GM23338 (cell line): ENCODE measurements at regions not wholly inside any gene's neighbourhood (a gene's known extent, or its start where the extent isn't known, plus 50 kb on each side); places are given as distances from the start of the nearest gene placed in this dataset.

Experiments
- ATAC-seq: fragments of 200-7000 bp; cut with Tn5 transposase; 3 replicates; pipeline ENCODE4 v1.9.1; 2020
- DNase-seq: peaks from one replicate; pipeline ENCODE4 v3.0.0-alpha.2; 2015; ENCODE audit warnings: low spot score
- H2AFZ ChIP-seq: fragments of 200-600 bp; sonication (generic); 2 replicates; pipeline ENCODE4 v1.8.0; 2016; ENCODE audit warnings: antibody characterized with exemption, mild to moderate bottlenecking, moderate library complexity
- H3F3A ChIP-seq: fragments of 200-600 bp; sonication (generic); replicated peaks from 2 replicates; pipeline ENCODE4 v1.8.0; 2017; ENCODE audit warnings: antibody characterized with exemption, mixed run types, low read depth
- H3K27ac ChIP-seq: fragments of 200-600 bp; sonication (generic); 2 replicates; pipeline ENCODE4 v1.6.1; 2016; ENCODE audit warnings: low read depth
- H3K27me3 ChIP-seq: fragments of 200-600 bp; sonication (generic); 2 replicates; pipeline ENCODE4 v1.8.0; 2016; ENCODE audit warnings: mild to moderate bottlenecking, mixed run types, moderate library complexity; ENCODE audit not compliant: insufficient read depth
- H3K36me3 ChIP-seq: fragments of 200-600 bp; sonication (generic); 2 replicates; pipeline ENCODE4 v1.8.0; 2016; ENCODE audit warnings: mild to moderate bottlenecking; ENCODE audit not compliant: insufficient read depth
- H3K4me1 ChIP-seq: fragments of 200-600 bp; sonication (generic); 2 replicates; pipeline ENCODE4 v1.8.0; 2016; ENCODE audit warnings: mild to moderate bottlenecking, moderate library complexity; ENCODE audit not compliant: insufficient read depth
- H3K4me2 ChIP-seq: fragments of 200-600 bp; sonication (generic); 2 replicates; pipeline ENCODE4 v1.7.1; 2017; ENCODE audit warnings: mixed run types
- H3K4me3 ChIP-seq: fragments of 200-600 bp; sonication (generic); 2 replicates; pipeline ENCODE4 v1.6.1; 2016; ENCODE audit warnings: mixed run types
- H3K79me2 ChIP-seq: fragments of 200-600 bp; sonication (generic); replicated peaks from 2 replicates; pipeline ENCODE4 v1.8.0; 2017; ENCODE audit warnings: mild to moderate bottlenecking; ENCODE audit not compliant: insufficient read depth
- H3K9me2 ChIP-seq: fragments of 200-600 bp; sonication (generic); 2 replicates; pipeline ENCODE4 v1.8.0; 2017; ENCODE audit not compliant: insufficient read depth
- H4K20me1 ChIP-seq: fragments of 200-600 bp; sonication (generic); replicated peaks from 2 replicates; pipeline ENCODE4 v1.8.0; 2017; ENCODE audit warnings: mild to moderate bottlenecking; ENCODE audit not compliant: insufficient read depth
- H3K27ac Mint-ChIP-seq: 2 replicates; pipeline ENCODE4 v1.8.0; 2020; ENCODE audit warnings: inconsistent platforms, mild to moderate bottlenecking, moderate library complexity, mixed read lengths
- H3K27me3 Mint-ChIP-seq: 3 replicates; pipeline ENCODE4 v1.8.0; 2022; ENCODE audit warnings: low read depth, mild to moderate bottlenecking, moderate library complexity, mixed read lengths, inconsistent platforms; ENCODE audit not compliant: insufficient read depth, poor library complexity
- H3K36me3 Mint-ChIP-seq: 3 replicates; pipeline ENCODE4 v1.8.0; 2021; ENCODE audit warnings: low read depth, mild to moderate bottlenecking, inconsistent platforms, moderate library complexity, mixed read lengths
- H3K4me1 Mint-ChIP-seq: 3 replicates; pipeline ENCODE4 v1.8.0; 2020; ENCODE audit warnings: mild to moderate bottlenecking, inconsistent platforms, mixed read lengths
- H3K4me3 Mint-ChIP-seq: 3 replicates; pipeline ENCODE4 v1.8.0; 2021; ENCODE audit warnings: moderate library complexity, mild to moderate bottlenecking, inconsistent platforms, mixed read lengths
- H3K9me3 Mint-ChIP-seq: 3 replicates; pipeline ENCODE4 v1.8.0; 2020; ENCODE audit warnings: moderate library complexity, mild to moderate bottlenecking, inconsistent platforms, mixed read lengths
- CREB1 ChIP-seq: fragments of 250-450 bp; sonication (Bioruptor Pico); IDR thresholded peaks from 2 replicates; pipeline ENCODE4 v1.5.0; 2020; ENCODE audit warnings: low read depth, mild to moderate bottlenecking, moderate library complexity
- CTCF ChIP-seq, 2 experiments: fragments of 200-600 bp in 1 of 2; sonication (generic) in 1 of 2; conservative IDR thresholded peaks; 2 replicates each; pipeline versions ENCODE4 v1.5.1 to v1.6.1; 2016 to 2017; ENCODE audit warnings: antibody characterized with exemption in 2 of 2, low read depth in 2 of 2, mild to moderate bottlenecking in 2 of 2, moderate library complexity in 1 of 2
- EZH2 ChIP-seq: fragments of 200-600 bp; sonication (generic); IDR thresholded peaks from one replicate; pipeline ENCODE4 v1.8.0; 2017; ENCODE audit warnings: antibody characterized with exemption, mild to moderate bottlenecking, low read depth; ENCODE audit not compliant: unreplicated experiment
- EZH2phosphoT487 ChIP-seq: fragments of 200-600 bp; sonication (generic); IDR thresholded peaks from one replicate; pipeline ENCODE4 v1.8.1; 2018; ENCODE audit warnings: antibody characterized with exemption; ENCODE audit not compliant: unreplicated experiment
- JUNB ChIP-seq: IDR thresholded peaks from one replicate; pipeline ENCODE4 v1.6.1; 2016; ENCODE audit warnings: antibody characterized with exemption; ENCODE audit not compliant: unreplicated experiment
- NANOG ChIP-seq: IDR thresholded peaks from 2 replicates; pipeline ENCODE4 v1.6.1; 2016; ENCODE audit warnings: antibody characterized with exemption, borderline replicate concordance
- POLR2AphosphoS5 ChIP-seq: IDR thresholded peaks from 2 replicates; pipeline ENCODE4 v1.6.1; 2016; ENCODE audit warnings: antibody characterized with exemption, low read depth
- STAT1 ChIP-seq: IDR thresholded peaks from one replicate; pipeline ENCODE4 v1.6.1; 2016; ENCODE audit warnings: antibody characterized with exemption; ENCODE audit not compliant: unreplicated experiment
- TF ChIP-seq, protein P1 (sequence below): IDR thresholded peaks from 2 replicates; pipeline ENCODE4 v1.6.1; 2016; ENCODE audit warnings: antibody characterized with exemption
- TF ChIP-seq, protein P2 (sequence below): IDR thresholded peaks from one replicate; pipeline ENCODE4 v1.6.1; 2018; ENCODE audit warnings: antibody characterized with exemption; ENCODE audit not compliant: unreplicated experiment

- H3K4me1 ChIP-seq, result no peaks in the 10 kb centered on the region
- H3K9me2 ChIP-seq, result no peaks in the 10 kb centered on the region
- no peak overlapping the region for H3K4me2 ChIP-seq
- no peak overlapping the region for H2AFZ ChIP-seq
- H3K27me3 Mint-ChIP-seq, result no peaks in the 10 kb centered on the region
- DNase-seq (no peak), ATAC-seq (no peak)
- H3K4me3 ChIP-seq, result no peak overlapping the region
- peaks cover 71% of the 10 kb centered on the region for H3K9me3 Mint-ChIP-seq
- no peak overlapping the region for H3K4me3 Mint-ChIP-seq
- H3K79me2 ChIP-seq, result no peaks in the 10 kb centered on the region
- H4K20me1 ChIP-seq, result no peaks in the 10 kb centered on the region
- no peaks in the 10 kb centered on the region for H3K4me1 Mint-ChIP-seq
- H3K36me3 Mint-ChIP-seq, result no peaks in the 10 kb centered on the region
- no peak overlapping the region for H3K27ac Mint-ChIP-seq
- no peaks in the 10 kb centered on the region for H3K36me3 ChIP-seq
- no peak overlapping the region for H3K27ac ChIP-seq
- no peaks in the 10 kb centered on the region for H3F3A ChIP-seq
- TF ChIP-seq CTCF (conservative IDR thresholded peaks at IDR 0.05; ENCODE audit: low read depth in 2 of 2) (no peak), CREB1 (CRISPR knock-in tag) (no peak), JUNB (no peak), STAT1 (no peak)
- TF ChIP-seq, protein P1, sequence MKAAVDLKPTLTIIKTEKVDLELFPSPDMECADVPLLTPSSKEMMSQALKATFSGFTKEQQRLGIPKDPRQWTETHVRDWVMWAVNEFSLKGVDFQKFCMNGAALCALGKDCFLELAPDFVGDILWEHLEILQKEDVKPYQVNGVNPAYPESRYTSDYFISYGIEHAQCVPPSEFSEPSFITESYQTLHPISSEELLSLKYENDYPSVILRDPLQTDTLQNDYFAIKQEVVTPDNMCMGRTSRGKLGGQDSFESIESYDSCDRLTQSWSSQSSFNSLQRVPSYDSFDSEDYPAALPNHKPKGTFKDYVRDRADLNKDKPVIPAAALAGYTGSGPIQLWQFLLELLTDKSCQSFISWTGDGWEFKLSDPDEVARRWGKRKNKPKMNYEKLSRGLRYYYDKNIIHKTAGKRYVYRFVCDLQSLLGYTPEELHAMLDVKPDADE, result no peak
- H3K27me3 ChIP-seq, result no peaks in the 10 kb centered on the region
Measured at GRCh38 chr2:6254441-6254840, 562.3 kb downstream of the SOX11 start.

DNA sequence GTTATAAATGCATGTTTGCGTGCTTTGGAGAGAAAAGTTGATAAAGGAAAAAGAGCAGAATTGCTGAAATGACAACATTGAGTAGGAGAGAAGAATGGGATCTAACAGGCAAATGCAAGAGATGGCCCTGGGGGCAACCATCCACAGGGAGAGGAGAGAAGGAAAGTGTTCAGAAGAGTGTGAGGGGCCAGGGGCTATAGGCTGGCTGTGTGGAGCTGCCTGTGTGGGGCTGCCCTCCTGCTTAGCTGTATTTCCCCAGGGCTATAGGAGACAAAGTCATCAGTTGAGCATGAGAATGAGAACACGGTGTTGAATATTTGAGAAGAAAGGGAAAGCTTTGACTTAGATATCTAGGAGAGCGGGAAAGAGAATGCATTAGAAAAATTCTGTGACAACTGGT, 572.0 kb downstream of the SOX11 start:
- ATAC-seq, result no peak
- H3K4me3 Mint-ChIP-seq, result no peak overlapping the region
- H3K36me3 Mint-ChIP-seq, result peaks cover 8% of the 10 kb centered on the region; the same call in 2 of the 3 replicates
- no peaks in the 10 kb centered on the region for H3K4me1 Mint-ChIP-seq
- Histone ChIP-seq H3F3A (no peaks in the 10 kb centered on the region), H3K27me3 (no peaks in the 10 kb centered on the region), H3K4me1 (no peaks in the 10 kb centered on the region), H2AFZ (no peak overlapping the region), H3K4me2 (no peak overlapping the region), H3K79me2 (no peaks in the 10 kb centered on the region), H4K20me1 (no peaks in the 10 kb centered on the region), H3K9me2 (no peaks in the 10 kb centered on the region), H3K4me3 (no peak overlapping the region), H3K27ac (no peak overlapping the region), H3K36me3 (no peaks in the 10 kb centered on the region)
- no peak for DNase-seq
- no peak for TF ChIP-seq CTCF (conservative IDR thresholded peaks at IDR 0.05; ENCODE audit: low read depth in 2 of 2)
- H3K27ac Mint-ChIP-seq, result no peak overlapping the region
- peaks cover 4% of the 10 kb centered on the region for H3K27me3 Mint-ChIP-seq
- peaks cover 43% of the 10 kb centered on the region for H3K9me3 Mint-ChIP-seq

DNA sequence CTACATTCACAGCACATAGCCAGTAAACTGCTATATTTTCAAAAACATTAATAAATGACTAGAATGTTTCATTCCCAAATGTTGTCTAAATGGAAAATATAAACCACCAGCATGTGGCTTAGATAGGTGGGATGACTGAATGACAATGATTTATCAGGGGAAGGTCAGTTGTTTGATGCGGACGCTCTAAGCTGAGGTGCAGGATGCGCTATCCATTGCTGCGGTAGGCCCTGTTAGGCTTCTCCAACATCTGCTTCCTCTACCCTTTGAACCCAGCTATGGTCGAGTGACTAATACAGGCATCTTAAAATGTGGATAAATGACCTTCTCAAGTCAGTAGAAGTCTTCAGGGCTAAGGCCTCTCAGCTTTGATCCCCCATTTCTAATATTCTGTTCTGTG, 584.2 kb downstream of the CMPK2 start:
- H3K27me3 Mint-ChIP-seq, result no peaks in the 10 kb centered on the region

More for the DNA sequence above, 584.2 kb downstream of the CMPK2 start:
- no peaks in the 10 kb centered on the region for H3K9me2 ChIP-seq
- H3F3A ChIP-seq, result no peaks in the 10 kb centered on the region
- H3K4me1 ChIP-seq, result no peaks in the 10 kb centered on the region
- peaks cover 66% of the 10 kb centered on the region for H3K9me3 Mint-ChIP-seq
- H3K79me2 ChIP-seq, result no peaks in the 10 kb centered on the region
- no peak overlapping the region for H3K27ac ChIP-seq
- no peak overlapping the region for H3K4me3 ChIP-seq
- peaks cover 5% of the 10 kb centered on the region; the same call in 1 of the 3 replicates for H3K36me3 Mint-ChIP-seq
- no peak overlapping the region for H3K4me2 ChIP-seq
- ATAC-seq, result no peak
- H3K36me3 ChIP-seq, result no peaks in the 10 kb centered on the region
- H3K27ac Mint-ChIP-seq, result no peak overlapping the region
- no peak overlapping the region for H2AFZ ChIP-seq
- H3K27me3 ChIP-seq, result no peaks in the 10 kb centered on the region
- H3K4me1 Mint-ChIP-seq, result peaks cover 7% of the 10 kb centered on the region; the same call in 1 of the 3 replicates
- no peaks in the 10 kb centered on the region for H4K20me1 ChIP-seq
- no peak for TF ChIP-seq EZH2
- TF ChIP-seq NANOG, result no peak
- TF ChIP-seq, protein P2, sequence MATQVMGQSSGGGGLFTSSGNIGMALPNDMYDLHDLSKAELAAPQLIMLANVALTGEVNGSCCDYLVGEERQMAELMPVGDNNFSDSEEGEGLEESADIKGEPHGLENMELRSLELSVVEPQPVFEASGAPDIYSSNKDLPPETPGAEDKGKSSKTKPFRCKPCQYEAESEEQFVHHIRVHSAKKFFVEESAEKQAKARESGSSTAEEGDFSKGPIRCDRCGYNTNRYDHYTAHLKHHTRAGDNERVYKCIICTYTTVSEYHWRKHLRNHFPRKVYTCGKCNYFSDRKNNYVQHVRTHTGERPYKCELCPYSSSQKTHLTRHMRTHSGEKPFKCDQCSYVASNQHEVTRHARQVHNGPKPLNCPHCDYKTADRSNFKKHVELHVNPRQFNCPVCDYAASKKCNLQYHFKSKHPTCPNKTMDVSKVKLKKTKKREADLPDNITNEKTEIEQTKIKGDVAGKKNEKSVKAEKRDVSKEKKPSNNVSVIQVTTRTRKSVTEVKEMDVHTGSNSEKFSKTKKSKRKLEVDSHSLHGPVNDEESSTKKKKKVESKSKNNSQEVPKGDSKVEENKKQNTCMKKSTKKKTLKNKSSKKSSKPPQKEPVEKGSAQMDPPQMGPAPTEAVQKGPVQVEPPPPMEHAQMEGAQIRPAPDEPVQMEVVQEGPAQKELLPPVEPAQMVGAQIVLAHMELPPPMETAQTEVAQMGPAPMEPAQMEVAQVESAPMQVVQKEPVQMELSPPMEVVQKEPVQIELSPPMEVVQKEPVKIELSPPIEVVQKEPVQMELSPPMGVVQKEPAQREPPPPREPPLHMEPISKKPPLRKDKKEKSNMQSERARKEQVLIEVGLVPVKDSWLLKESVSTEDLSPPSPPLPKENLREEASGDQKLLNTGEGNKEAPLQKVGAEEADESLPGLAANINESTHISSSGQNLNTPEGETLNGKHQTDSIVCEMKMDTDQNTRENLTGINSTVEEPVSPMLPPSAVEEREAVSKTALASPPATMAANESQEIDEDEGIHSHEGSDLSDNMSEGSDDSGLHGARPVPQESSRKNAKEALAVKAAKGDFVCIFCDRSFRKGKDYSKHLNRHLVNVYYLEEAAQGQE, result no peak
- TF ChIP-seq EZH2phosphoT487, result no peak
- no peak for TF ChIP-seq CREB1 (CRISPR knock-in tag)
- TF ChIP-seq, protein P1, result no peak
- no peak for TF ChIP-seq POLR2AphosphoS5
- no peak for DNase-seq
- no peak overlapping the region for H3K4me3 Mint-ChIP-seq
